Stomach (tissue), 4 donors: ENCODE measurements at regions not wholly inside any gene's neighbourhood (a gene's known extent, or its start where the extent isn't known, plus 50 kb on each side); places are given as distances from the start of the nearest gene placed in this dataset.

Experiments
- CTCF ChIP-seq, 7 experiments: fragments of 450-650 bp in 4 of 7; fragments of 200-600 bp in 3 of 7; sonication (generic) in 3 of 7; IDR thresholded peaks; one replicate each; pipeline ENCODE4 v1.5.1; 2016 to 2019; ENCODE audit warnings: antibody characterized with exemption in 7 of 7, control low read depth in 2 of 7, mild to moderate bottlenecking in 1 of 7
- POLR2A ChIP-seq, 4 donors: fragments of 450-650 bp; IDR thresholded peaks; one replicate each; pipeline ENCODE4 v1.6.1; 2016; ENCODE audit warnings: antibody characterized with exemption in 4 of 4, control low read depth in 2 of 4, mild to moderate bottlenecking in 1 of 4, moderate library complexity in 1 of 4
- POLR2AphosphoS5 ChIP-seq, 3 donors: sonication (generic); formaldehyde crosslinking; IDR thresholded peaks; one replicate each; pipeline ENCODE4 v1.6.1; 2016; ENCODE audit warnings: antibody characterized with exemption in 3 of 3

GRCh38 chr15:47872869-47873432 is 155.6 kb downstream of the SEMA6D start:
- TF ChIP-seq CTCF (IDR thresholded peaks at IDR 0.05) = no peak
- no peak for TF ChIP-seq POLR2AphosphoS5 (IDR thresholded peaks at IDR 0.05)
- no peak for TF ChIP-seq POLR2A (IDR thresholded peaks at IDR 0.05)
